A673 (cell line): ENCODE measurements at regions not wholly inside any gene's neighbourhood (a gene's known extent, or its start where the extent isn't known, plus 50 kb on each side); places are given as distances from the start of the nearest gene placed in this dataset.

Experiments used
- BruUV-seq: library from RNA; stranded (reverse); fragments of 400-500 nt; replicated peaks from 2 replicates; lab custom pipeline; 2021; lab: Mats Ljungman, UMichigan
- CTCF ChIA-PET: fragments of 300-600 bp; sonication (Branson Sonifier 250); formaldehyde crosslinking; loops from one replicate; lab custom pipeline; 2022; ENCODE audit warnings: antibody characterized with exemption; lab: Charles Lee
- POLR2A ChIA-PET: fragments of 300-600 bp; sonication (Branson Sonifier 250); formaldehyde crosslinking; loops from one replicate; lab custom pipeline; 2022; ENCODE audit warnings: antibody characterized with exemption; ENCODE audit not compliant: low non-redundant PET; lab: Charles Lee
- DNase-seq: peaks from one replicate; pipeline ENCODE4 v3.0.0-alpha.2; 2015; ENCODE audit warnings: low spot score
- H3K27ac ChIP-seq: fragments of 200-600 bp; sonication (generic); 2 replicates; pipeline ENCODE4 v1.5.1; 2016; ENCODE audit warnings: mixed run types, low read depth, mild to moderate bottlenecking, mixed read lengths, antibody characterized with exemption, low read length; ENCODE audit not compliant: poor library complexity, severe bottlenecking
- H3K27me3 ChIP-seq: fragments of 200-600 bp; sonication (generic); replicated peaks from 2 replicates; pipeline ENCODE4 v1.6.1; 2017; ENCODE audit warnings: mixed run types, low read depth, mild to moderate bottlenecking, mixed read lengths, antibody characterized with exemption, low read length; ENCODE audit not compliant: insufficient read depth, poor library complexity
- H3K36me3 ChIP-seq: fragments of 200-600 bp; sonication (generic); 2 replicates; pipeline ENCODE4 v1.6.1; 2016; ENCODE audit warnings: mixed run types, mild to moderate bottlenecking, mixed read lengths, antibody characterized with exemption, low read length; ENCODE audit not compliant: insufficient read depth, poor library complexity, severe bottlenecking
- H3K4me1 ChIP-seq: fragments of 200-600 bp; sonication (generic); 2 replicates; pipeline ENCODE4 v1.6.1; 2017; ENCODE audit warnings: mixed run types, mild to moderate bottlenecking, mixed read lengths, antibody characterized with exemption, low read length; ENCODE audit not compliant: insufficient read depth, poor library complexity, severe bottlenecking
- H3K4me3 ChIP-seq: fragments of 200-600 bp; sonication (generic); 2 replicates; pipeline ENCODE4 v1.5.1; 2016; ENCODE audit warnings: low read depth, mixed run types, mild to moderate bottlenecking, mixed read lengths, low read length; ENCODE audit not compliant: poor library complexity, severe bottlenecking
- H3K9me3 ChIP-seq: fragments of 200-600 bp; sonication (generic); 2 replicates; pipeline ENCODE4 v1.6.1; 2016; ENCODE audit warnings: mixed run types, low read depth, mild to moderate bottlenecking, mixed read lengths, antibody characterized with exemption, low read length; ENCODE audit not compliant: poor library complexity, severe bottlenecking
- CTCF ChIP-seq: fragments of 300-800, 200-600 bp; sonication (generic); conservative IDR thresholded peaks from 2 replicates; pipeline ENCODE4 v1.5.1; 2017; ENCODE audit warnings: low read depth, mild to moderate bottlenecking, antibody characterized with exemption, low read length, moderate library complexity, mixed read lengths
- EZH2 ChIP-seq: fragments of 200-600 bp; sonication (generic); IDR thresholded peaks from 2 replicates; pipeline ENCODE4 v1.6.1; 2017; ENCODE audit warnings: borderline replicate concordance, low read depth, mild to moderate bottlenecking, mixed read lengths, antibody characterized with exemption, low read length; ENCODE audit not compliant: poor library complexity, severe bottlenecking
- intact Hi-C: fragments of 100-400 bp; cut with micrococcal nuclease; formaldehyde crosslinking; loops from one replicate; pipeline ENCODE4 v1.10.0; 2022; ENCODE audit not compliant: unreplicated experiment

- ChIA-PET POLR2A (no interaction called here), CTCF (no interaction called here)
- H3K36me3 ChIP-seq: no peaks in the 10 kb centered on the region
- H3K4me3 ChIP-seq: no peak overlapping the region
- BruUV-seq: no TSS peak
- H3K4me1 ChIP-seq: no peaks in the 10 kb centered on the region
- no peaks in the 10 kb centered on the region for H3K9me3 ChIP-seq
- intact Hi-C loops: no loop called here
- no peaks in the 10 kb centered on the region for H3K27me3 ChIP-seq
- no peak for DNase-seq
- H3K27ac ChIP-seq: no peak overlapping the region
- no peak for TF ChIP-seq CTCF
- no peak for TF ChIP-seq EZH2
These were observed 584.4 kb upstream of the EEF2KMT start for GRCh38 chr16:5681966-5682365.

- H3K27ac ChIP-seq: no peak overlapping the region
- intact Hi-C loops: no loop called here
- ChIA-PET POLR2A (no interaction called here), CTCF (interaction anchor here (0.5 kb wide), 1 partner anchor 1786 kb away, joined by 8 read pairs; no protein-coding TSS in a partner anchor)
- H3K27me3 ChIP-seq: no peaks in the 10 kb centered on the region
- no peaks in the 10 kb centered on the region for H3K4me1 ChIP-seq
- TF ChIP-seq CTCF (no peak), EZH2 (no peak)
- BruUV-seq: no TSS peak
- no peaks in the 10 kb centered on the region for H3K36me3 ChIP-seq
- no peaks in the 10 kb centered on the region for H3K9me3 ChIP-seq
- H3K4me3 ChIP-seq: no peak overlapping the region
- peak; percentile 57 for DNase-seq
These were observed 580.8 kb upstream of the EEF2KMT start for GRCh38 chr16:5678371-5678770.

- no TSS peak for BruUV-seq
- Histone ChIP-seq H3K27ac (no peak overlapping the region), H3K9me3 (no peaks in the 10 kb centered on the region), H3K4me3 (no peak overlapping the region), H3K36me3 (no peaks in the 10 kb centered on the region), H3K4me1 (no peaks in the 10 kb centered on the region), H3K27me3 (no peaks in the 10 kb centered on the region)
- intact Hi-C loops: no loop called here
- ChIA-PET POLR2A (no interaction called here), CTCF (no interaction called here)
- TF ChIP-seq CTCF: no peak
- DNase-seq: no peak
These were observed 573.8 kb upstream of the EEF2KMT start for GRCh38 chr16:5671421-5671820.
